ENCODE measurements at regions not wholly inside any gene's neighbourhood (a gene's known extent, or its start where the extent isn't known, plus 50 kb on each side); places are given as distances from the start of the nearest gene placed in this dataset.

- DNase-seq = no peak
These were observed 499.6 kb downstream of the PPARGC1A start for GRCh38 chr4:23390246-23390645.

- no peak for DNase-seq
These were observed 501.0 kb downstream of the PPARGC1A start for GRCh38 chr4:23388699-23389395.

GRCh38 chr4:23388255-23388654 is 501.6 kb downstream of the PPARGC1A start:
- no peak for DNase-seq

GRCh38 chr4:23384741-23385140 is 505.1 kb downstream of the PPARGC1A start:
- no peak for DNase-seq

GRCh38 chr4:23382879-23383278 is 507.0 kb downstream of the PPARGC1A start:
- no peak for DNase-seq

- DNase-seq = no peak
These were observed 515.6 kb downstream of the PPARGC1A start for GRCh38 chr4:23374259-23374658.

- no peak for DNase-seq
These were observed 516.6 kb downstream of the PPARGC1A start for GRCh38 chr4:23373261-23373660.

- no peak for DNase-seq
These were observed 518.3 kb downstream of the PPARGC1A start for GRCh38 chr4:23371533-23371932.

- DNase-seq = no peak
These were observed 520.5 kb downstream of the PPARGC1A start for GRCh38 chr4:23369331-23369730.

- no peak for DNase-seq
These were observed 521.7 kb downstream of the PPARGC1A start for GRCh38 chr4:23368081-23368697.

GRCh38 chr4:23366557-23366906 is 523.3 kb downstream of the PPARGC1A start:
- no peak for DNase-seq

- no peak for DNase-seq
These were observed 523.8 kb downstream of the PPARGC1A start for GRCh38 chr4:23365871-23366556.

- DNase-seq = no peak
These were observed 524.8 kb downstream of the PPARGC1A start for GRCh38 chr4:23365086-23365485.

GRCh38 chr4:23364167-23364566 is 525.7 kb downstream of the PPARGC1A start:
- no peak for DNase-seq

- no peak for DNase-seq
These were observed 528.4 kb downstream of the PPARGC1A start for GRCh38 chr4:23361453-23361852.

GRCh38 chr4:23360718-23361117 is 529.1 kb downstream of the PPARGC1A start:
- DNase-seq = no peak

GRCh38 chr4:23355258-23355657 is 534.6 kb downstream of the PPARGC1A start:
- DNase-seq = no peak

GRCh38 chr4:23353200-23353599 is 536.6 kb downstream of the PPARGC1A start:
- no peak for DNase-seq

GRCh38 chr4:23348789-23349498 is 540.9 kb downstream of the PPARGC1A start:
- DNase-seq = no peak

- DNase-seq = no peak
These were observed 552.6 kb downstream of the PPARGC1A start for GRCh38 chr4:23337292-23337691.

GRCh38 chr4:23333946-23334878 is 555.6 kb downstream of the PPARGC1A start:
- no peak for DNase-seq

- DNase-seq = no peak
These were observed 556.3 kb downstream of the PPARGC1A start for GRCh38 chr4:23333556-23333945.
